ENCODE measurements at regions not wholly inside any gene's neighbourhood (a gene's known extent, or its start where the extent isn't known, plus 50 kb on each side); places are given as distances from the start of the nearest gene placed in this dataset.

DNA sequence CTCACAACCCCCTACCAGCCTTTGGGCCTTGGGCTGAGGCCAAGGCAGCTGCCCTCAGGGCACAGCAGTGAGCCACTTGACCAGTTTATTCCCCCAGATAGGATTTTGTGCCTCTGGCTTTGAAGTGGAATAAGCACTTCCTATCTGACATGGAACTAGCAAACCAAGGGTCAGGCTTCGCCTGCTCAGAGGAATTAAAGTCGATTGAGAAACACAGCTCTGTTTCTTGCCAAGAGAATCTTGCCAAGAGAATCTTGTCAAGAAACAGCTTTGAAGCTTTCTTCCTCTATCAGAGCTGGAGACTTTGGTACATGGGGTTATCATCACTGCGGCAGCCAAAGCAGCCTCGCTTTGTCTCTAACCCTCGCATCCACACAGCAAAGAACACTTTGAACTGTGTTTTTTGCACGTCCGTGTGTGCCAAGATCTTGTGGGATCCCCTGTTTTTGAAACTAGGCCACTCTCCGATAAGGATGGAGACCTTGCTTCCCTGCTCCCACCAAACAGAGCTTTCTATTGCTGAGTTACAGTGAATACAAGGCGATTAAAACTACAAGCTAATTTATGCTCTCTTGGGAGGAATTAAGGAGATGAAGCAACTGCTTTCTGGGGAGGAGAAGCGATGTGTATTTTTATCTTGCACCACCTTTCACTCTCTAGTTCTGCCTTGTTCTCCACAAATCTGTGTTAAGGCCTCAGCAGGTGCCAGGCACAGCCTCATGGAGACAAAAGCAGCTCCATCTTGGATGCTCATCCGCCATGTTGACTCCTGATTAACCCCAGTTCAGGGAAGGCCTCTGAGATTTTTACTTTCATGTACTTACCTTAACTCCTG, 67.3 kb downstream of the RHOU start:
- TF ChIP-seq EZH2phosphoT487 (IDR thresholded peaks at IDR 0.05; ENCODE audit: low read depth), result no peak
- TF ChIP-seq, protein P1, sequence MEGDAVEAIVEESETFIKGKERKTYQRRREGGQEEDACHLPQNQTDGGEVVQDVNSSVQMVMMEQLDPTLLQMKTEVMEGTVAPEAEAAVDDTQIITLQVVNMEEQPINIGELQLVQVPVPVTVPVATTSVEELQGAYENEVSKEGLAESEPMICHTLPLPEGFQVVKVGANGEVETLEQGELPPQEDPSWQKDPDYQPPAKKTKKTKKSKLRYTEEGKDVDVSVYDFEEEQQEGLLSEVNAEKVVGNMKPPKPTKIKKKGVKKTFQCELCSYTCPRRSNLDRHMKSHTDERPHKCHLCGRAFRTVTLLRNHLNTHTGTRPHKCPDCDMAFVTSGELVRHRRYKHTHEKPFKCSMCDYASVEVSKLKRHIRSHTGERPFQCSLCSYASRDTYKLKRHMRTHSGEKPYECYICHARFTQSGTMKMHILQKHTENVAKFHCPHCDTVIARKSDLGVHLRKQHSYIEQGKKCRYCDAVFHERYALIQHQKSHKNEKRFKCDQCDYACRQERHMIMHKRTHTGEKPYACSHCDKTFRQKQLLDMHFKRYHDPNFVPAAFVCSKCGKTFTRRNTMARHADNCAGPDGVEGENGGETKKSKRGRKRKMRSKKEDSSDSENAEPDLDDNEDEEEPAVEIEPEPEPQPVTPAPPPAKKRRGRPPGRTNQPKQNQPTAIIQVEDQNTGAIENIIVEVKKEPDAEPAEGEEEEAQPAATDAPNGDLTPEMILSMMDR (IDR thresholded peaks at IDR 0.05; ENCODE audit: low read depth, low read length), result no peak
- Histone ChIP-seq H3K4me1 (ENCODE audit: low read length) (peaks cover 21% of the 10 kb centered on the region), H3K4me3 (ENCODE audit: low read length) (no peak overlapping the region), H3K36me3 (replicated peaks; ENCODE audit: low read depth, low read length) (no peaks in the 10 kb centered on the region), H3K9ac (ENCODE audit: low read length) (no peak overlapping the region), H4K20me1 (ENCODE audit: insufficient read depth, low read length) (no peaks in the 10 kb centered on the region), H3K27me3 (ENCODE audit: low read depth, low read length) (peaks cover 38% of the 10 kb centered on the region), H3K4me2 (ENCODE audit: low read length) (no peak overlapping the region), H3K79me2 (ENCODE audit: low read length) (no peaks in the 10 kb centered on the region), H2AFZ (ENCODE audit: low read depth, low read length) (no peak overlapping the region), H3K9me3 (ENCODE audit: insufficient read depth, low read length) (no peaks in the 10 kb centered on the region), H3K27ac (ENCODE audit: low read length) (no peak overlapping the region)

DNA sequence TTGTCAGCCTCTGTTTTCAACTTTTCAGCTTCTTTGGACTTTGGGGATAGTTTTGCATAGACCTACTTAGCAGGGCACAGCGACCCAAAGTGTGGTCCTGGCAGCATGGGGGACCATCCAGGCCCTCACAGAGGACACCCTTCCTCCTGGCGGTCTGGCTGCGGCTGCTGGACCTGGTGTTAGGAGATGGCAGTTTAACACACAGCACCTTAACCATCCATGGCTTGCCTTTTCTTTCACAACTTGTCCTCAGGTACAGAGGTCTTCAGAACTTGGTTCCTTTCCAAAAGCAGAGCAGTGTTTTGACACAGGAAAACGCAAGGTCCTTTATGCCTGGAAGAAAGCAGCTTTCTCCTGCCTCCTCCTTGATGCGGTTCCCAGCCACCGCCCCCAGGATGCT, 68.1 kb downstream of the RHOU start:
- H3K27me3 ChIP-seq (ENCODE audit: low read depth, low read length), result peaks cover 43% of the 10 kb centered on the region
- TF ChIP-seq, protein P1 (IDR thresholded peaks at IDR 0.05; ENCODE audit: low read depth, low read length), result no peak
- TF ChIP-seq EZH2phosphoT487 (IDR thresholded peaks at IDR 0.05; ENCODE audit: low read depth), result no peak

DNA sequence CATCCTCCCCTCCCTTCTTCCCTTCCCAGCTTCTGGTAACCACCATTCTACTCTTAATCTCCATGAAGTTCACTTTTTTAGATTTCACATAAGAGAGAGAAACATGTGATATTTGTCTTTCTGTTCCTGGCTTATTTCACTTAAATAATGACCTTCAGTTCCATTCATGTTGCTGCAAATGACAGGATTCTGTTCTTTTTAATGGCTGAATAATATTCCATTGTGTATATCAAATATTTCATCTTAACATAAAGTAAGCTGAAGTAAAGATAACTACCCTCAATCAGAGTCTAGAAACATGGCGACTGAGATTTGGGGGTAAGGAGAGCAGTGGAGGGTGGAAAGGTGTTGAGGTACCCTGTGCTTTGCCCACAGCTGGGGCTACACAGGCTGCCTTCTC, 68.9 kb downstream of the RHOU start:
- Histone ChIP-seq H3K9ac (ENCODE audit: low read length) (no peak overlapping the region), H3K9me3 (ENCODE audit: insufficient read depth, low read length) (no peaks in the 10 kb centered on the region), H3K4me1 (ENCODE audit: low read length) (peaks cover 26% of the 10 kb centered on the region), H3K4me3 (ENCODE audit: low read length) (no peak overlapping the region), H4K20me1 (ENCODE audit: insufficient read depth, low read length) (no peaks in the 10 kb centered on the region), H3K36me3 (replicated peaks; ENCODE audit: low read depth, low read length) (no peaks in the 10 kb centered on the region), H3K79me2 (ENCODE audit: low read length) (no peaks in the 10 kb centered on the region), H3K4me2 (ENCODE audit: low read length) (no peak overlapping the region), H3K27me3 (ENCODE audit: low read depth, low read length) (peaks cover 44% of the 10 kb centered on the region), H2AFZ (ENCODE audit: low read depth, low read length) (no peak overlapping the region), H3K27ac (ENCODE audit: low read length) (no peak overlapping the region)
- TF ChIP-seq EZH2phosphoT487 (IDR thresholded peaks at IDR 0.05; ENCODE audit: low read depth), result no peak
- TF ChIP-seq, protein P1 (IDR thresholded peaks at IDR 0.05; ENCODE audit: low read depth, low read length), result no peak

More for the DNA sequence above, 68.1 kb downstream of the RHOU start:
- Histone ChIP-seq H3K27ac (ENCODE audit: low read length) (no peak overlapping the region), H3K4me1 (ENCODE audit: low read length) (peaks cover 26% of the 10 kb centered on the region), H3K79me2 (ENCODE audit: low read length) (no peaks in the 10 kb centered on the region), H3K36me3 (replicated peaks; ENCODE audit: low read depth, low read length) (no peaks in the 10 kb centered on the region), H3K4me2 (ENCODE audit: low read length) (no peak overlapping the region), H2AFZ (ENCODE audit: low read depth, low read length) (no peak overlapping the region), H3K4me3 (ENCODE audit: low read length) (no peak overlapping the region), H3K9me3 (ENCODE audit: insufficient read depth, low read length) (no peaks in the 10 kb centered on the region), H3K9ac (ENCODE audit: low read length) (no peak overlapping the region), H4K20me1 (ENCODE audit: insufficient read depth, low read length) (no peaks in the 10 kb centered on the region)

DNA sequence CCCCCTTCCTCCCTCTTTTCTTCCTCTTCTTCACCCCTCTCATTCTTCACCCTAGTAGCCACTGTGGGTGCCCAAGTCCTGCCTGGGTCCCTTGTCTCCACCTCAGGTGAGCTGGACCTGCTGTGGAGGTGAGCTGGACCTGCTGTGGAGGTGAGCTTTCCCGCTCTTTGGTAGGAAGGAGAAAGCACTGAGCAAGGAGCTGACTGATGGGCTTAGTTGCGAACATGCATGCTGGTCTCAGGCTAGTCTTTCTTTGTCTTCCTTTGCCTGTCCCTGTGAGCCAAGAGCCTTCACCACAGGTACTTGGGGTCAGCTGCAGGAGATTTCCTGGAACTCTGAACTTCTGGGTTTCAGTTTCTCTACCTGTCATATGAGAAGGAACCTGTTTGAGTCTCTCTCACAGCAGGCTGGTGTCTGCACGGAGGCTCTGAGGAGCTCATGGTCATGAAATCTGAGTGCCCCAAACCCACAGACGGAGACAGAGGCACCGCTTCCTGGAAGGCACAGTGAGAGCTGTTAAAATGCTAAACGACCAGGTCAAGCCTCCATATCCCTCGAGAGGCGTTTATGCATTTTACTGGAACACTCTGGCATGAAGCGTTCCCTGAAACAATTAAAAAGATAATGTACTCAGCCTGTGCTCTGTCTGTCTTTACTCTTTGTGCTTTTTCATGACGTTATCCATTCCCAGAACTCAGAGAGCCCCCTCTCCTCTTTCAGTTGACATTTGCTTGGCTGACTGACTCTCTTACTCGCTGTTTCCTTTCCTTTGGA, 69.5 kb downstream of the RHOU start:
- TF ChIP-seq EZH2phosphoT487 (IDR thresholded peaks at IDR 0.05; ENCODE audit: low read depth), result no peak
- TF ChIP-seq, protein P1 (IDR thresholded peaks at IDR 0.05; ENCODE audit: low read depth, low read length), result no peak
- H3K4me1 ChIP-seq (ENCODE audit: low read length), result peaks cover 29% of the 10 kb centered on the region
- H3K36me3 ChIP-seq (replicated peaks; ENCODE audit: low read depth, low read length), result no peaks in the 10 kb centered on the region
- peak overlapping the region; percentile 56 for H3K4me2 ChIP-seq (ENCODE audit: low read length)
- no peak overlapping the region for H3K27ac ChIP-seq (ENCODE audit: low read length)
- peaks cover 44% of the 10 kb centered on the region for H3K27me3 ChIP-seq (ENCODE audit: low read depth, low read length)
- H3K9ac ChIP-seq (ENCODE audit: low read length), result no peak overlapping the region
- H3K9me3 ChIP-seq (ENCODE audit: insufficient read depth, low read length), result no peaks in the 10 kb centered on the region
- H2AFZ ChIP-seq (ENCODE audit: low read depth, low read length), result no peak overlapping the region; the same call in 1 of the 2 replicates
- no peaks in the 10 kb centered on the region for H4K20me1 ChIP-seq (ENCODE audit: insufficient read depth, low read length)
- H3K79me2 ChIP-seq (ENCODE audit: low read length), result no peaks in the 10 kb centered on the region
- peak overlapping the region; percentile 41 for H3K4me3 ChIP-seq (ENCODE audit: low read length)

Measured in OCI-LY3 (cell line).